Ishikawa (cell line): ENCODE measurements at regions not wholly inside any gene's neighbourhood (a gene's known extent, or its start where the extent isn't known, plus 50 kb on each side); places are given as distances from the start of the nearest gene placed in this dataset.

Source experiments
- CREB1 ChIP-seq: IDR thresholded peaks from 2 replicates; pipeline ENCODE4 v1.6.1; 2012; ENCODE audit warnings: low read depth
- EGR1 ChIP-seq: IDR thresholded peaks from 2 replicates; pipeline ENCODE4 v1.6.1; 2012
- EP300 ChIP-seq: IDR thresholded peaks from 2 replicates; pipeline ENCODE4 v1.6.1; 2012; ENCODE audit warnings: borderline replicate concordance
- NFIC ChIP-seq: IDR thresholded peaks from 2 replicates; pipeline ENCODE4 v1.6.1; 2012
- TEAD4 ChIP-seq: IDR thresholded peaks from 2 replicates; pipeline ENCODE4 v1.6.1; 2012

GRCh38 chr6:100309174-100309573 lies 155.5 kb downstream of the SIM1 start:
- TF ChIP-seq TEAD4 = no peak
- no peak for TF ChIP-seq EP300
- no peak for TF ChIP-seq NFIC
- TF ChIP-seq EGR1 = no peak
- no peak for TF ChIP-seq CREB1
